SK-N-MC (cell line): ENCODE measurements at regions not wholly inside any gene's neighbourhood (a gene's known extent, or its start where the extent isn't known, plus 50 kb on each side); places are given as distances from the start of the nearest gene placed in this dataset.

Source experiments
- DNase-seq: peaks from one replicate; pipeline ENCODE4 v3.0.0-alpha.2; 2011; ENCODE audit warnings: low read depth, low spot score
- H3K27ac ChIP-seq: fragments of 200-600 bp; sonication (generic); 2 replicates; pipeline ENCODE4 v1.5.1; 2016; ENCODE audit warnings: mixed run types
- H3K36me3 ChIP-seq: fragments of 200-600 bp; sonication (generic); 2 replicates; pipeline ENCODE4 v1.6.1; 2017; ENCODE audit warnings: antibody characterized with exemption, low read length, mixed read lengths; ENCODE audit not compliant: insufficient read depth
- H3K4me3 ChIP-seq: fragments of 200-600 bp; sonication (generic); 2 replicates; pipeline ENCODE4 v1.5.1; 2016
- H3K9ac ChIP-seq: fragments of 200-600 bp; sonication (generic); 2 replicates; pipeline ENCODE4 v1.8.0; 2017; ENCODE audit warnings: mixed run types, mixed read lengths; ENCODE audit not compliant: insufficient read length
- H3K9me3 ChIP-seq: fragments of 200-600 bp; sonication (generic); 2 replicates; pipeline ENCODE4 v1.6.1; 2017; ENCODE audit warnings: low read depth, mild to moderate bottlenecking, antibody characterized with exemption, low read length, moderate library complexity, mixed read lengths
- EZH2 ChIP-seq: fragments of 200-600 bp; sonication (generic); IDR thresholded peaks from one replicate; pipeline ENCODE4 v1.6.1; 2017; ENCODE audit warnings: antibody characterized with exemption
- FOXP2 ChIP-seq: optimal IDR thresholded peaks from 2 replicates; pipeline ENCODE3; 2011; ENCODE audit warnings: mild to moderate bottlenecking, moderate library complexity; ENCODE audit not compliant: insufficient read depth; ENCODE audit errors: extremely low read length, control extremely low read depth
- POLR2AphosphoS5 ChIP-seq: IDR thresholded peaks from 2 replicates; pipeline ENCODE4 v1.6.1; 2012; ENCODE audit warnings: mild to moderate bottlenecking, low read depth, low read length, borderline replicate concordance

- TF ChIP-seq FOXP2 (no peak), POLR2AphosphoS5 (no peak), EZH2 (no peak)
- no peak overlapping the region for H3K4me3 ChIP-seq
- no peak for DNase-seq
These were observed 109.1 kb downstream of the DACT2 start for GRCh38 chr6:168210239-168211105.

GRCh38 chr6:168209420-168209819 is 110.2 kb downstream of the DACT2 start:
- Histone ChIP-seq H3K27ac (no peak overlapping the region), H3K4me3 (no peak overlapping the region)
- TF ChIP-seq FOXP2 (no peak), POLR2AphosphoS5 (no peak), EZH2 (no peak)

More at GRCh38 chr6:168210239-168211105, 109.1 kb downstream of the DACT2 start:
- Histone ChIP-seq H3K36me3 (no peaks in the 10 kb centered on the region), H3K27ac (no peak overlapping the region), H3K9me3 (no peaks in the 10 kb centered on the region), H3K9ac (no peak overlapping the region)

GRCh38 chr6:168208854-168209253 is 110.7 kb downstream of the DACT2 start:
- no peaks in the 10 kb centered on the region for H3K9me3 ChIP-seq
- no peak for DNase-seq
- H3K27ac ChIP-seq: no peak overlapping the region
- no peak overlapping the region for H3K4me3 ChIP-seq
- no peak overlapping the region for H3K9ac ChIP-seq
- H3K36me3 ChIP-seq: no peaks in the 10 kb centered on the region
- TF ChIP-seq POLR2AphosphoS5: no peak
- no peak for TF ChIP-seq EZH2
- no peak for TF ChIP-seq FOXP2

More at GRCh38 chr6:168209420-168209819, 110.2 kb downstream of the DACT2 start:
- no peak for DNase-seq
- H3K9ac ChIP-seq: no peak overlapping the region
- H3K36me3 ChIP-seq: no peaks in the 10 kb centered on the region
- H3K9me3 ChIP-seq: no peaks in the 10 kb centered on the region

- Histone ChIP-seq H3K4me3 (no peak overlapping the region), H3K27ac (no peak overlapping the region), H3K9me3 (no peaks in the 10 kb centered on the region), H3K36me3 (no peaks in the 10 kb centered on the region), H3K9ac (no peak overlapping the region)
- DNase-seq: no peak
- TF ChIP-seq EZH2 (no peak), POLR2AphosphoS5 (no peak), FOXP2 (no peak)
These were observed 111.2 kb downstream of the DACT2 start for GRCh38 chr6:168208402-168208801.

- TF ChIP-seq POLR2AphosphoS5 (no peak), FOXP2 (no peak), EZH2 (no peak)
These were observed 112.0 kb downstream of the DACT2 start for GRCh38 chr6:168207421-168208175.

GRCh38 chr6:168206661-168207274 is 112.8 kb downstream of the DACT2 start:
- H3K9ac ChIP-seq: no peak overlapping the region
- no peak for TF ChIP-seq EZH2
- TF ChIP-seq FOXP2: no peak
- TF ChIP-seq POLR2AphosphoS5: no peak
- no peaks in the 10 kb centered on the region for H3K36me3 ChIP-seq
- H3K27ac ChIP-seq: no peak overlapping the region
- no peak overlapping the region for H3K4me3 ChIP-seq
- no peaks in the 10 kb centered on the region for H3K9me3 ChIP-seq
- DNase-seq: no peak

More at GRCh38 chr6:168207421-168208175, 112.0 kb downstream of the DACT2 start:
- no peak for DNase-seq
- H3K4me3 ChIP-seq: no peak overlapping the region
- H3K9ac ChIP-seq: no peak overlapping the region
- no peaks in the 10 kb centered on the region for H3K36me3 ChIP-seq
- no peak overlapping the region for H3K27ac ChIP-seq
- H3K9me3 ChIP-seq: no peaks in the 10 kb centered on the region

- H3K36me3 ChIP-seq: no peaks in the 10 kb centered on the region
- no peaks in the 10 kb centered on the region for H3K9me3 ChIP-seq
These were observed 113.4 kb downstream of the DACT2 start for GRCh38 chr6:168206186-168206585.

GRCh38 chr6:168201799-168202198 is 117.8 kb downstream of the DACT2 start:
- H3K36me3 ChIP-seq: no peaks in the 10 kb centered on the region
- no peaks in the 10 kb centered on the region for H3K9me3 ChIP-seq
- no peak overlapping the region for H3K4me3 ChIP-seq
- no peak for DNase-seq
- H3K27ac ChIP-seq: no peak overlapping the region
- TF ChIP-seq FOXP2: no peak
- no peak overlapping the region for H3K9ac ChIP-seq

More at GRCh38 chr6:168206186-168206585, 113.4 kb downstream of the DACT2 start:
- H3K27ac ChIP-seq: no peak overlapping the region
- no peak overlapping the region for H3K4me3 ChIP-seq
- TF ChIP-seq FOXP2 (no peak), POLR2AphosphoS5 (no peak), EZH2 (no peak)
- DNase-seq: no peak
- no peak overlapping the region for H3K9ac ChIP-seq
